HCT116 (cell line): ENCODE measurements at regions not wholly inside any gene's neighbourhood (a gene's known extent, or its start where the extent isn't known, plus 50 kb on each side); places are given as distances from the start of the nearest gene placed in this dataset.

Experiments
- CBX3 ChIP-seq: IDR thresholded peaks from 2 replicates; pipeline ENCODE4 v1.6.1; 2012; ENCODE audit warnings: low read depth
- CTCF ChIP-seq, 3 experiments: fragments of 200-600 bp in 1 of 3; sonication (generic) in 1 of 3; IDR thresholded peaks in 2 of 3; conservative IDR thresholded peaks in 1 of 3; 2 replicates each; pipeline ENCODE4 v1.5.1; 2012 to 2017; ENCODE audit warnings: low read depth in 2 of 3, low read length in 2 of 3, antibody characterized with exemption in 1 of 3, borderline replicate concordance in 1 of 3, control low read depth in 1 of 3, mild to moderate bottlenecking in 1 of 3, mixed read lengths in 1 of 3, mixed run types in 1 of 3, moderate library complexity in 1 of 3; ENCODE audit not compliant: insufficient read depth in 1 of 3
- EGR1 ChIP-seq: IDR thresholded peaks from 2 replicates; pipeline ENCODE4 v1.6.1; 2012; ENCODE audit warnings: low read depth
- EZH2 ChIP-seq: fragments of 200-600 bp; sonication (generic); IDR thresholded peaks from 2 replicates; pipeline ENCODE4 v1.6.1; 2017; ENCODE audit warnings: antibody characterized with exemption, mixed run types
- EZH2phosphoT487 ChIP-seq: fragments of 200-600 bp; IDR thresholded peaks from 2 replicates; pipeline ENCODE4 v1.6.1; 2018; ENCODE audit warnings: antibody characterized with exemption, borderline replicate concordance
- FOSL1 ChIP-seq: IDR thresholded peaks from 2 replicates; pipeline ENCODE4 v1.6.1; 2012; ENCODE audit warnings: low read depth
- MAX ChIP-seq: IDR thresholded peaks from 2 replicates; pipeline ENCODE4 v1.6.1; 2012
- POLR2A ChIP-seq: IDR thresholded peaks from 2 replicates; pipeline ENCODE4 v1.7.0; 2011; ENCODE audit warnings: borderline replicate concordance; ENCODE audit not compliant: insufficient read depth, insufficient read length; ENCODE audit errors: extremely low read depth
- POLR2AphosphoS5 ChIP-seq: IDR thresholded peaks from 2 replicates; pipeline ENCODE4 v1.6.1; 2011; ENCODE audit warnings: mild to moderate bottlenecking, low read depth, low read length, moderate library complexity
- REST ChIP-seq: IDR thresholded peaks from 2 replicates; pipeline ENCODE4 v1.6.1; 2012; ENCODE audit warnings: low read depth
- SIN3A ChIP-seq: IDR thresholded peaks from 2 replicates; pipeline ENCODE4 v1.6.1; 2012; ENCODE audit warnings: low read depth
- SP1 ChIP-seq: IDR thresholded peaks from 2 replicates; pipeline ENCODE4 v1.6.1; 2012; ENCODE audit warnings: low read depth
- ZFX ChIP-seq: fragments of 450-650 bp; IDR thresholded peaks from 2 replicates; pipeline ENCODE4 v1.6.1; 2017

GRCh38 chr3:167187221-167187620 lies 192.9 kb downstream of the ZBBX start:
- TF ChIP-seq CTCF (IDR thresholded peaks at IDR 0.05 in 2 of 3, conservative IDR thresholded peaks at IDR 0.05 in 1 of 3; ENCODE audit: borderline replicate concordance in 1 of 3, insufficient read depth in 1 of 3, low read depth in 2 of 3, low read length in 2 of 3): no peak
- no peak for TF ChIP-seq EGR1
- no peak for TF ChIP-seq MAX
- TF ChIP-seq EZH2: no peak
- TF ChIP-seq POLR2A: no peak
- no peak for TF ChIP-seq REST
- no peak for TF ChIP-seq CBX3
- no peak for TF ChIP-seq EZH2phosphoT487
- no peak for TF ChIP-seq SIN3A
- no peak for TF ChIP-seq ZFX
- TF ChIP-seq SP1: no peak
- TF ChIP-seq FOSL1: no peak
- TF ChIP-seq POLR2AphosphoS5: no peak
